Left colon (tissue), 2 donors: ENCODE measurements at regions not wholly inside any gene's neighbourhood (a gene's known extent, or its start where the extent isn't known, plus 50 kb on each side); places are given as distances from the start of the nearest gene placed in this dataset.

Experiments used
- ATAC-seq: fragments of 200-7000 bp; cut with Tn5 transposase; one replicate; pipeline ENCODE4 v1.9.1; 2020; ENCODE audit warnings: mild to moderate bottlenecking, moderate library complexity
- DNase-seq, 2 donors: peaks; one replicate each; pipeline ENCODE4 v3.0.0-alpha.2; 2020
- intact Hi-C, 2 donors: fragments of 100-400 bp; cut with DNase I in 1 of 2; cut with micrococcal nuclease in 1 of 2; formaldehyde crosslinking; loops; one replicate each; pipeline versions ENCODE4 v1.11.2 to v1.14.0; 2022; cut with DNase I, micrococcal nuclease
- donor health status: DM: no; HTN: no; CAD: no.
- donor health status: DM: yes; HTN: yes; CAD: no.

GRCh38 chr22:47292546-47293320 is 530.3 kb downstream of the TBC1D22A start:
- intact Hi-C loops, result no loop called here
- DNase-seq (no peak), ATAC-seq (no peak)

GRCh38 chr22:47291565-47292495 is 529.4 kb downstream of the TBC1D22A start:
- ATAC-seq, result no peak
- intact Hi-C loops, result no loop called here
- DNase-seq, result no peak

- DNase-seq (no peak), ATAC-seq (no peak)
- intact Hi-C loops, result no loop called here
Measured at GRCh38 chr22:47290706-47291430, 528.4 kb downstream of the TBC1D22A start.

- DNase-seq (no peak), ATAC-seq (no peak)
- intact Hi-C loops, result no loop called here
Measured at GRCh38 chr22:47289336-47289985, 527.0 kb downstream of the TBC1D22A start.

- intact Hi-C loops, result no loop called here
- DNase-seq, result no peak
- no peak for ATAC-seq
Measured at GRCh38 chr22:47288680-47289079, 526.2 kb downstream of the TBC1D22A start.

- ATAC-seq (no peak), DNase-seq (no peak)
- intact Hi-C loops, result no loop called here
Measured at GRCh38 chr22:47287516-47287915, 525.1 kb downstream of the TBC1D22A start.

GRCh38 chr22:47286590-47286989 is 524.1 kb downstream of the TBC1D22A start:
- intact Hi-C loops, result no loop called here
- ATAC-seq (no peak), DNase-seq (no peak)

- intact Hi-C loops, result no loop called here
- DNase-seq, result no peak
- no peak for ATAC-seq
Measured at GRCh38 chr22:47285981-47286380, 523.5 kb downstream of the TBC1D22A start.

- DNase-seq (no peak), ATAC-seq (no peak)
- intact Hi-C loops, result no loop called here
Measured at GRCh38 chr22:47284822-47285221, 522.4 kb downstream of the TBC1D22A start.

- ATAC-seq (no peak), DNase-seq (no peak)
- intact Hi-C loops, result no loop called here
Measured at GRCh38 chr22:47284360-47284759, 521.9 kb downstream of the TBC1D22A start.

GRCh38 chr22:47283616-47284270 is 521.3 kb downstream of the TBC1D22A start:
- no peak for ATAC-seq
- intact Hi-C loops, result no loop called here
- DNase-seq, result no peak

- DNase-seq, result no peak
- ATAC-seq, result no peak
- intact Hi-C loops, result no loop called here
Measured at GRCh38 chr22:47282851-47283250, 520.4 kb downstream of the TBC1D22A start.

GRCh38 chr22:47282366-47282765 is 519.9 kb downstream of the TBC1D22A start:
- ATAC-seq (no peak), DNase-seq (no peak)
- intact Hi-C loops, result no loop called here

- intact Hi-C loops, result no loop called here
- ATAC-seq (no peak), DNase-seq (no peak)
Measured at GRCh38 chr22:47281126-47282106, 519.0 kb downstream of the TBC1D22A start.

GRCh38 chr22:47280301-47280700 is 517.9 kb downstream of the TBC1D22A start:
- intact Hi-C loops, result no loop called here
- ATAC-seq (no peak), DNase-seq (no peak)

GRCh38 chr22:47279746-47280145 is 517.3 kb downstream of the TBC1D22A start:
- intact Hi-C loops, result no loop called here

GRCh38 chr22:47279337-47279736 is 516.9 kb downstream of the TBC1D22A start:
- no peak for ATAC-seq
- DNase-seq, result no peak
- intact Hi-C loops, result no loop called here

More at GRCh38 chr22:47279746-47280145, 517.3 kb downstream of the TBC1D22A start:
- no peak for ATAC-seq
- DNase-seq, result no peak
